ENCODE measurements at regions not wholly inside any gene's neighbourhood (a gene's known extent, or its start where the extent isn't known, plus 50 kb on each side); places are given as distances from the start of the nearest gene placed in this dataset.

DNA sequence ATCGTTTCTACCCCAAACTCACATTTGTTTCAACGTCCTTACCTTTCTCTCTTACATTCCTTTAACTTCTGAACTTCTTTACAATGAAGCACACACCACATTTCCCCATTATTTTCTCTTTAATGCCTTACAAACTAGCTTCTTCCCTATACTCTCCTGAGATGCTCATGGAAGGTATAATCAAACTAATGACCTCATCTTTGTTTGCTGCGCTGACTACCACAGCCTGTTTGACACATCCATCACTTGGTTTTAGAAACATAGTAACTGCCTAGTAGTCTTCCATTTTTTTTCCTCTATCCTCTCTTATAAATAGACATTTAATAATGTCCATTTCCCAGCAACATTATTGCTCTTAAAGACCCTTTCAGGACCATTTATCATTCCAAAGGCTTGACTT is 230.5 kb upstream of the LRTM1 start:
- H3K4me3 ChIP-seq = no peak overlapping the region
- no peaks in the 10 kb centered on the region for H3K9me3 ChIP-seq
- DNase-seq (no peak), ATAC-seq (no peak)
- no peaks in the 10 kb centered on the region for H3K36me3 ChIP-seq
- H3K4me1 ChIP-seq = no peaks in the 10 kb centered on the region
- no peaks in the 10 kb centered on the region for H3K27me3 ChIP-seq
- H3K27ac ChIP-seq = no peak overlapping the region
- TF ChIP-seq, protein P1, sequence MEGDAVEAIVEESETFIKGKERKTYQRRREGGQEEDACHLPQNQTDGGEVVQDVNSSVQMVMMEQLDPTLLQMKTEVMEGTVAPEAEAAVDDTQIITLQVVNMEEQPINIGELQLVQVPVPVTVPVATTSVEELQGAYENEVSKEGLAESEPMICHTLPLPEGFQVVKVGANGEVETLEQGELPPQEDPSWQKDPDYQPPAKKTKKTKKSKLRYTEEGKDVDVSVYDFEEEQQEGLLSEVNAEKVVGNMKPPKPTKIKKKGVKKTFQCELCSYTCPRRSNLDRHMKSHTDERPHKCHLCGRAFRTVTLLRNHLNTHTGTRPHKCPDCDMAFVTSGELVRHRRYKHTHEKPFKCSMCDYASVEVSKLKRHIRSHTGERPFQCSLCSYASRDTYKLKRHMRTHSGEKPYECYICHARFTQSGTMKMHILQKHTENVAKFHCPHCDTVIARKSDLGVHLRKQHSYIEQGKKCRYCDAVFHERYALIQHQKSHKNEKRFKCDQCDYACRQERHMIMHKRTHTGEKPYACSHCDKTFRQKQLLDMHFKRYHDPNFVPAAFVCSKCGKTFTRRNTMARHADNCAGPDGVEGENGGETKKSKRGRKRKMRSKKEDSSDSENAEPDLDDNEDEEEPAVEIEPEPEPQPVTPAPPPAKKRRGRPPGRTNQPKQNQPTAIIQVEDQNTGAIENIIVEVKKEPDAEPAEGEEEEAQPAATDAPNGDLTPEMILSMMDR (IDR thresholded peaks at IDR 0.05) = no peak
- intact Hi-C loops (cut with DNase I) = no loop called here

DNA sequence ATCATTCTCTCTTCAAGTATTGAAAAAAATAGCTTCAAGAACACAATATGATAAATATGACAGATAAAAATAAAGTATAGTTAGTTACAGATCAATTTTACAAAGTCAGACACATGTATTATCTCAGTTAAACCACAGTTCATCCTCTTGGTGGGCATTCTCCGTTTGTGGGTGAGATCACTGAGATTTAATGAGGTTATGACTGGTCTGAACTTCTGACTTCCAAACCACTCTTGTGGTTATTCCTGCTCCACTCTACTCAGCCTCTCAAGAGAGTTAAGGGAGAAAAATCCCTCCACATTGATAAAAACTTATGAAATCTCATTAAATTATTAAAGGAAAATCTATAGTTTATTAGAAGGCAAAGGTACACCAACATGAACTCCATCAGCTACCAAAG is 229.9 kb upstream of the LRTM1 start:
- H3K36me3 ChIP-seq = no peaks in the 10 kb centered on the region
- H3K27me3 ChIP-seq = no peaks in the 10 kb centered on the region
- no peak overlapping the region for H3K27ac ChIP-seq
- no peak for ATAC-seq
- intact Hi-C loops (cut with DNase I) = no loop called here
- H3K4me3 ChIP-seq = no peak overlapping the region
- H3K4me1 ChIP-seq = no peaks in the 10 kb centered on the region
- TF ChIP-seq, protein P1 (IDR thresholded peaks at IDR 0.05) = no peak
- DNase-seq = no peak
- no peaks in the 10 kb centered on the region for H3K9me3 ChIP-seq

DNA sequence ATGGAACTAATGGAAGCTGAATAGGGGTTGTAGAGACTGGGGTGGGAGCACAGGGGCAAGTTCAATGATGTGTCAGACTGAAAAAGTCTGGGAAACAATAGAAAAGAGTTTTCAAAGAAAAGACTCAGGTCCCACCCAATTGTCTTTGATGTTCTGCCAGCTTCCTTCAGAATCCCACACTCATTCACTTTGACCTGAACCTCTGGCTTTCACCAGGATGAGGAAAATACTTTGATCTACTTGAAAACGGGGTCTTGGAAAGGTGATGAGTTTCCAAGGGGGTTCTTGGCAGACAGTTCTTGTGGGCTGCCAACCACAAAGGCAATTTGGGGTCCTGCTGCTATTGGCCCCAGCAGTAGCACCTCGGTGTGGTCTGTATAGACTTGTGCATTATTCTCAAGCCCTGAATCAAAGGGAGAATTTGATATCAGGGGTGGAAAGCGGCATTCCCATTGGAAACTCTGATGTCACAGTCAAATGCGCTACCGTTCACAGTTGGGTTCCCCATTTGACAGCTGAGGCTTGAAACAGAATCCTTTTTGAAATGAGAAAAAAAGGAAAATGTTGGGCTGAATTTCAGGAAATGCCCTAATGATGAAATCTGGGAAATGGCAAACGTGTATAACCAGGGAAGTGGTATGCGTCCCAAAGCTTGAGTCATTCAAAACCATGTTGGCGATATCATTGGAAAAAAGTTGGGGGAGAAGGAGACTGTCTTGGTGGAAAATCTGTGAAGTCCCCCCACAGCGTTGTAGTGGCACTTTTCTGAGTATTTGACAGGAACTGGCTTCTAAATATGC is 229.2 kb upstream of the LRTM1 start:
- no peak for DNase-seq
- no peaks in the 10 kb centered on the region for H3K36me3 ChIP-seq
- H3K4me1 ChIP-seq = no peaks in the 10 kb centered on the region
- no peak overlapping the region for H3K27ac ChIP-seq
- H3K9me3 ChIP-seq = no peaks in the 10 kb centered on the region
- H3K4me3 ChIP-seq = no peak overlapping the region
- TF ChIP-seq, protein P1 (IDR thresholded peaks at IDR 0.05) = no peak
- H3K27me3 ChIP-seq = no peaks in the 10 kb centered on the region
- intact Hi-C loops (cut with DNase I) = no loop called here
- ATAC-seq = no peak

DNA sequence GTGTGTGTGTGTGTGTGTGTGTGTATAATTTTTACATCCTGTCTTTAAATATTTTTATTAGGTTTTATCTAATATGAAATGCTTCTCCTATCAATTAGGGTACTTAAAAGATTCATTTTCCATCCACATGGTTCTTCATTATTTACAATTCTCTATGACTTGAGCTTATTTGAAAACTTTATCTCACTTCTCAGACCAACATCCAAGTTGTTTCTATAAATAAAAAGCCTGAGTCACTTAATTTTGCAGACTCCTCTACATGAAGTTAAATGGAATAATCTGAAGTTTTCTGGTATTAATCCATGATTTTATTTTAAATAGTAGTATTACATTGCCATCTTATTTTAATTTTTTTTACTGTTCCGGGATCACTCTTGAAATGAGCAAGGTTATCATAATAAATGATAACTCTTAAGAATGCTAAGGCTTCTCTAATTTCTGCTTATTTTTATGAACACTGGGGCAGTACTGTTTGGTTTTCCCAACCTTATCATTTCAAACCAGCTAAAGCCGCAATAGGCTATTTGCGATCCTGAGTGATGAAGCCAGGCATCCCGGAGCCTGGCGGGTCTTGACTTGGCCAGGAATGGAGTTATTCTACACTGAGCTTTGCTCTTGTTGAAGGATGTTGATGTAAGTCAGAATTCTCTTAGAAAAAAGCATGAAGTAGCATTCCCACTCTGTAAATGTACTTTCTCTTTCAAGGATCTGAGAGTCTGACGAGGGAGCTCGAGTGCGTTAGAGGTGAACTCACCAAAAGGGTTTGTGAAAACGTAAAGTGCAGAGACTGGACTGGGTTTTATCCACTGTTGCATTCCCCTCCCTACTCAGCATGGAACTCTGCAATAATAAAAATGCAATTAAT is 220.2 kb upstream of the LRTM1 start:
- Histone ChIP-seq H3K27me3 (no peaks in the 10 kb centered on the region), H3K4me1 (no peaks in the 10 kb centered on the region), H3K4me3 (no peak overlapping the region), H3K9me3 (no peaks in the 10 kb centered on the region), H3K36me3 (no peaks in the 10 kb centered on the region), H3K27ac (no peak overlapping the region)
- ATAC-seq (no peak), DNase-seq (no peak)
- intact Hi-C loops (cut with DNase I) = no loop called here
- TF ChIP-seq, protein P1 (IDR thresholded peaks at IDR 0.05) = no peak

DNA sequence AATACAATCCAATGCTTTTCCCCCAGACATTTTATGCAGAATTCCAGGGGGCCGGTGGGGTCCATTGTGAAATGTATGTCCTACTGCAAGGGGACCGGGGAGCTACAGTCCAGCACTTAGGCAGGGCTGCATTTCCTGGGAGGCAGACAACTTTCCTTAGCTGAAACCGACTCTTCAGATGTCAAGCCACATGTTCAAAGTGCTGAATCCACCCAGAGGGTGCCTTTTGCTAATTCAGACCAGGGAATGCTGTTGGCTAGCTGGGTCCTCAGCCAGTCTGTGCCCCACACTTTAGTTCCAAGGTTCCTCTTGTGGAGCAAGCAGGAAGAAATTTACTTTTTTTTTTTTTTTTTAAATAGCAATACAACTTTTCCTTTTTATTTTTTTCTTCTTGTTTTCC is 219.5 kb upstream of the LRTM1 start:
- no peak for ATAC-seq
- H3K4me1 ChIP-seq = no peaks in the 10 kb centered on the region
- TF ChIP-seq, protein P1 (IDR thresholded peaks at IDR 0.05) = no peak
- H3K4me3 ChIP-seq = no peak overlapping the region
- DNase-seq = no peak
- H3K27me3 ChIP-seq = no peaks in the 10 kb centered on the region
- H3K9me3 ChIP-seq = no peaks in the 10 kb centered on the region
- intact Hi-C loops (cut with DNase I) = no loop called here
- H3K36me3 ChIP-seq = no peaks in the 10 kb centered on the region
- H3K27ac ChIP-seq = no peak overlapping the region
